NT2/D1 (cell line): ENCODE measurements at regions not wholly inside any gene's neighbourhood (a gene's known extent, or its start where the extent isn't known, plus 50 kb on each side); places are given as distances from the start of the nearest gene placed in this dataset.
A peak's percentile ranks its signal among the peaks of the same experiment; 100 is the strongest.

Source experiments
- DNase-seq: peaks from one replicate; pipeline ENCODE4 v3.0.0-alpha.2; 2011; ENCODE audit warnings: low read depth, low spot score
- H3K27me3 ChIP-seq: 2 replicates; pipeline ENCODE4 v1.6.0; 2011; ENCODE audit warnings: mild to moderate bottlenecking; ENCODE audit not compliant: insufficient read length, insufficient read depth
- H3K36me3 ChIP-seq: 2 replicates; pipeline ENCODE4 v1.6.1; 2011; ENCODE audit warnings: mild to moderate bottlenecking, low read length, mixed read lengths; ENCODE audit not compliant: insufficient read depth, insufficient read length
- H3K4me1 ChIP-seq: 2 replicates; pipeline ENCODE4 v1.5.1; 2011; ENCODE audit not compliant: insufficient read depth, insufficient read length
- H3K4me3 ChIP-seq: 2 replicates; pipeline ENCODE4 v1.5.1; 2011; ENCODE audit warnings: low read depth; ENCODE audit not compliant: insufficient read length
- H3K9ac ChIP-seq: 2 replicates; pipeline ENCODE4 v1.6.0; 2011; ENCODE audit warnings: low read depth; ENCODE audit not compliant: insufficient read length
- H3K9me3 ChIP-seq: 2 replicates; pipeline ENCODE4 v1.5.1; 2011; ENCODE audit warnings: mild to moderate bottlenecking, low read length; ENCODE audit not compliant: insufficient read depth
- SUZ12 ChIP-seq: IDR thresholded peaks from 2 replicates; pipeline ENCODE4 v1.6.1; 2011; ENCODE audit not compliant: insufficient read length, insufficient read depth; ENCODE audit errors: extremely low read depth
- YY1 ChIP-seq: IDR thresholded peaks from 2 replicates; pipeline ENCODE4 v1.6.1; 2011; ENCODE audit not compliant: insufficient read length, insufficient read depth
- ZNF274 ChIP-seq: IDR thresholded peaks from 2 replicates; pipeline ENCODE4 v1.6.1; 2011; ENCODE audit warnings: mild to moderate bottlenecking, low read depth, low read length

DNA sequence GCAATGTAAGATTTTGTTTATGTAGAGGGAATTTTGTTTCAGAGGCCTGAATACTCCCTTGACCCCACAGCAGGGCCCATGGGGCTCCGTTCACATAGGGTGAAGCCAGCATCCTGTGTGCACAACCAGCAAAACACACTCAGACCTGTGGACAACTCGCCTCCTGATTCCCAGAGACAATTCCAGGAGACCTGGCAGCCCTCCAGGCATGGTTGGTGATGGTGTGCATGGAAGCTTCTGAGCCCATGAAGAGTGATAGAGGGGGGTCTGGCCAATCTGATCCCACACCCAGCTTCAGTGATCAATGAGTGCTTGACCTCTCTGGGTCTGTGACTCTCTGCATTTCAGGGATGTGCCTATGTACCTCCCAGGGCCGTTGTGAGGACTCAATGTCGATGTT lies 91.0 kb upstream of the RAB6C start:
- H3K36me3 ChIP-seq = no peaks in the 10 kb centered on the region
- no peaks in the 10 kb centered on the region for H3K9me3 ChIP-seq
- TF ChIP-seq ZNF274 (no peak), YY1 (no peak), SUZ12 (no peak)
- no peaks in the 10 kb centered on the region for H3K27me3 ChIP-seq
- H3K4me3 ChIP-seq = no peak overlapping the region
- DNase-seq = no peak
- H3K4me1 ChIP-seq = peaks cover 10% of the 10 kb centered on the region
- no peak overlapping the region for H3K9ac ChIP-seq

GRCh38 chr2:129888896-129889295 lies 90.6 kb upstream of the RAB6C start:
- no peak overlapping the region for H3K4me3 ChIP-seq
- H3K4me1 ChIP-seq = peaks cover 10% of the 10 kb centered on the region
- no peaks in the 10 kb centered on the region for H3K36me3 ChIP-seq
- no peak for TF ChIP-seq SUZ12
- no peak for TF ChIP-seq YY1
- no peaks in the 10 kb centered on the region for H3K9me3 ChIP-seq
- H3K9ac ChIP-seq = no peak overlapping the region
- H3K27me3 ChIP-seq = no peaks in the 10 kb centered on the region
- DNase-seq = peak; percentile 40

GRCh38 chr2:129891341-129892320 lies 87.8 kb upstream of the RAB6C start:
- Histone ChIP-seq H3K27me3 (no peaks in the 10 kb centered on the region), H3K4me1 (peaks cover 7% of the 10 kb centered on the region), H3K36me3 (no peaks in the 10 kb centered on the region), H3K9ac (no peak overlapping the region), H3K4me3 (no peak overlapping the region), H3K9me3 (no peaks in the 10 kb centered on the region)
- TF ChIP-seq SUZ12 (no peak), YY1 (no peak), ZNF274 (no peak)
- DNase-seq = no peak

- Histone ChIP-seq H3K4me3 (no peak overlapping the region), H3K36me3 (no peaks in the 10 kb centered on the region), H3K27me3 (no peaks in the 10 kb centered on the region), H3K4me1 (peaks cover 7% of the 10 kb centered on the region), H3K9ac (no peak overlapping the region), H3K9me3 (no peaks in the 10 kb centered on the region)
- no peak for DNase-seq
- TF ChIP-seq ZNF274 (no peak), YY1 (no peak), SUZ12 (no peak)
Observed at GRCh38 chr2:129892360-129892759, 87.1 kb upstream of the RAB6C start.

- Histone ChIP-seq H3K36me3 (no peaks in the 10 kb centered on the region), H3K4me1 (peaks cover 4% of the 10 kb centered on the region), H3K27me3 (no peaks in the 10 kb centered on the region), H3K4me3 (no peak overlapping the region), H3K9ac (no peak overlapping the region), H3K9me3 (no peaks in the 10 kb centered on the region)
- no peak for DNase-seq
- TF ChIP-seq SUZ12 (no peak), YY1 (no peak), ZNF274 (no peak)
Observed at GRCh38 chr2:129892773-129893172, 86.7 kb upstream of the RAB6C start.

DNA sequence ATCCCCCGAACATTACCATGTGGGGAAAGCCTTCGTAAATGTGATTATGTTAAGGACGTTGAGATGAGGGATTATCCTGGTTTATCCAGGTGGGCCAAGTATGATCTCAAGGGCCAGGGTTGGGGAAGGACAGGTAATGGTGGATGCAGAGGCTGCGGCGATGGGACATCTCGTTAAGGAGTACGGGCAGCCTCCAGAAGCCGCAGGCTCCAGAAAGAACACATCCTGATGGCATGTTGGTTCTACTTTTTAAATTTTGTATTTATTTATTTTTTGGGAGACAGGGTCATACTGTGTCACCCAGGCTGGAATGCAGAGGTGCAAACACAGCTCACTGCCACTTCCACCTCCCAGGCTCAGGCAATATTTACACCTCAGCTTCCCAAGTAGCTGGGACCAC lies 86.2 kb upstream of the RAB6C start:
- Histone ChIP-seq H3K9me3 (no peaks in the 10 kb centered on the region), H3K4me1 (peaks cover 4% of the 10 kb centered on the region), H3K27me3 (no peaks in the 10 kb centered on the region), H3K9ac (no peak overlapping the region), H3K4me3 (no peak overlapping the region), H3K36me3 (no peaks in the 10 kb centered on the region)
- TF ChIP-seq SUZ12 (no peak), YY1 (no peak), ZNF274 (no peak)
- no peak for DNase-seq

- Histone ChIP-seq H3K9me3 (no peaks in the 10 kb centered on the region), H3K36me3 (no peaks in the 10 kb centered on the region), H3K9ac (no peak overlapping the region), H3K4me1 (no peaks in the 10 kb centered on the region), H3K27me3 (no peaks in the 10 kb centered on the region), H3K4me3 (no peak overlapping the region)
- no peak for DNase-seq
- TF ChIP-seq YY1 (no peak), SUZ12 (no peak), ZNF274 (no peak)
Observed at GRCh38 chr2:129894616-129895015, 84.8 kb upstream of the RAB6C start.
